ENCODE measurements at regions not wholly inside any gene's neighbourhood (a gene's known extent, or its start where the extent isn't known, plus 50 kb on each side); places are given as distances from the start of the nearest gene placed in this dataset.

GRCh38 chr1:14180738-14181137, 417.7 kb upstream of the KAZN start:
- no peak for TF ChIP-seq CTCF (IDR thresholded peaks at IDR 0.05; ENCODE audit: extremely low read depth, missing control alignments)

GRCh38 chr1:14181191-14181795, 417.2 kb upstream of the KAZN start:
- no peak for TF ChIP-seq CTCF (IDR thresholded peaks at IDR 0.05; ENCODE audit: extremely low read depth, missing control alignments)
- no peak for DNase-seq (ENCODE audit: low spot score)

More at GRCh38 chr1:14180738-14181137, 417.7 kb upstream of the KAZN start:
- no peak for DNase-seq (ENCODE audit: low spot score)

GRCh38 chr1:14182856-14183255, 415.6 kb upstream of the KAZN start:
- no peak for DNase-seq (ENCODE audit: low spot score)
- no peak for TF ChIP-seq CTCF (IDR thresholded peaks at IDR 0.05; ENCODE audit: extremely low read depth, missing control alignments)

- TF ChIP-seq CTCF (IDR thresholded peaks at IDR 0.05; ENCODE audit: extremely low read depth, missing control alignments), result no peak
- DNase-seq (ENCODE audit: low spot score), result no peak
Measured at GRCh38 chr1:14183329-14183728, 415.2 kb upstream of the KAZN start.

GRCh38 chr1:14184454-14184853, 414.0 kb upstream of the KAZN start:
- no peak for TF ChIP-seq CTCF (IDR thresholded peaks at IDR 0.05; ENCODE audit: extremely low read depth, missing control alignments)
- DNase-seq (ENCODE audit: low spot score), result no peak

- TF ChIP-seq CTCF (IDR thresholded peaks at IDR 0.05; ENCODE audit: extremely low read depth, missing control alignments), result no peak
- no peak for DNase-seq (ENCODE audit: low spot score)
Measured at GRCh38 chr1:14189381-14189780, 409.1 kb upstream of the KAZN start.

- DNase-seq (ENCODE audit: low spot score), result no peak
- TF ChIP-seq CTCF (IDR thresholded peaks at IDR 0.05; ENCODE audit: extremely low read depth, missing control alignments), result no peak
Measured at GRCh38 chr1:14190508-14190907, 408.0 kb upstream of the KAZN start.
